HFFc6 (cell line): ENCODE measurements at regions not wholly inside any gene's neighbourhood (a gene's known extent, or its start where the extent isn't known, plus 50 kb on each side); places are given as distances from the start of the nearest gene placed in this dataset.

Source experiments
- DNase-seq: peaks from one replicate; pipeline ENCODE4 v3.0.0-alpha.2; 2018
- H3K27ac Mint-ChIP-seq: 2 replicates; pipeline ENCODE4 v1.8.0; 2020; ENCODE audit warnings: mild to moderate bottlenecking, mixed read lengths
- H3K27me3 Mint-ChIP-seq: 2 replicates; pipeline ENCODE4 v1.8.0; 2021; ENCODE audit warnings: mild to moderate bottlenecking, moderate library complexity, mixed read lengths; ENCODE audit not compliant: insufficient read depth
- H3K36me3 Mint-ChIP-seq: 2 replicates; pipeline ENCODE4 v1.8.0; 2021; ENCODE audit warnings: low read depth, mixed read lengths
- H3K4me1 Mint-ChIP-seq: 2 replicates; pipeline ENCODE4 v1.8.0; 2020; ENCODE audit warnings: low read depth, mixed read lengths
- H3K4me3 Mint-ChIP-seq: 2 replicates; pipeline ENCODE4 v1.8.0; 2020; ENCODE audit warnings: mild to moderate bottlenecking, moderate library complexity, mixed read lengths
- H3K9me3 Mint-ChIP-seq: 2 replicates; pipeline ENCODE4 v1.8.0; 2020; ENCODE audit warnings: mild to moderate bottlenecking, mixed read lengths
- TF ChIP-seq, protein P1 (sequence below): fragments of 200-600 bp; sonication (generic); IDR thresholded peaks from 2 replicates; pipeline ENCODE4 v1.5.0; 2021; ENCODE audit warnings: antibody characterized with exemption, mild to moderate bottlenecking

DNA sequence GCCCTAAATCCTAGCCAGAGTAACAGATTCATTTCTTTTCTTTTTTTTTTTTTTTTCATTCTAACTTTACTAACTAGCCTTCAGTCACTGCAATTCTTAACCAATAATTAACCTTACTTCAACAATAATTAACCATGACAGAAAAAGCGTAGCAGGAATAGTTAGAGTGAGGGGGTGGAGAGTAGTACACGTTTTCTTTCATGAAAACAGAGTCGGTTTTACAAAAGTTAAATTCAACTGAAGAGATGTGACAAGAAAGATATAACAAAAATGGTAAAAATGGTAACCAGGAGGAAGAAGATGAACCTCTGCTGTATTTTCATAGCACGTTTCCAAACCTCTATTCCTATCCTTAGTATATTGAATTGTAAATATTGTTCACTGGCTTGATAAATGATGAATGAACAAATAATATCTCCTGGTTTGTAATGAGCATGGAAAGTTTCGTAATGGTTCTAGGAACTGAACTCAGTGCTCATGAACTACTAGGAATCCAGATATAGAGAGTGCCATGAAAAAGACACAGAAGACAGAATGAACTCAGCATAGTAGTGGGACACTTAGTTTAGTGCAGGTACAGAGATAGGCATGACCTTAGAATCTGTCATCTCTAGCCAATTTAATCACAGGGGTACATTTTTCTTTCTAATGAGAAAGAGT lies 116.5 kb upstream of the ANO5 start:
- H3K4me1 Mint-ChIP-seq = no peaks in the 10 kb centered on the region
- H3K27me3 Mint-ChIP-seq = no peaks in the 10 kb centered on the region
- DNase-seq = no peak
- TF ChIP-seq, protein P1, sequence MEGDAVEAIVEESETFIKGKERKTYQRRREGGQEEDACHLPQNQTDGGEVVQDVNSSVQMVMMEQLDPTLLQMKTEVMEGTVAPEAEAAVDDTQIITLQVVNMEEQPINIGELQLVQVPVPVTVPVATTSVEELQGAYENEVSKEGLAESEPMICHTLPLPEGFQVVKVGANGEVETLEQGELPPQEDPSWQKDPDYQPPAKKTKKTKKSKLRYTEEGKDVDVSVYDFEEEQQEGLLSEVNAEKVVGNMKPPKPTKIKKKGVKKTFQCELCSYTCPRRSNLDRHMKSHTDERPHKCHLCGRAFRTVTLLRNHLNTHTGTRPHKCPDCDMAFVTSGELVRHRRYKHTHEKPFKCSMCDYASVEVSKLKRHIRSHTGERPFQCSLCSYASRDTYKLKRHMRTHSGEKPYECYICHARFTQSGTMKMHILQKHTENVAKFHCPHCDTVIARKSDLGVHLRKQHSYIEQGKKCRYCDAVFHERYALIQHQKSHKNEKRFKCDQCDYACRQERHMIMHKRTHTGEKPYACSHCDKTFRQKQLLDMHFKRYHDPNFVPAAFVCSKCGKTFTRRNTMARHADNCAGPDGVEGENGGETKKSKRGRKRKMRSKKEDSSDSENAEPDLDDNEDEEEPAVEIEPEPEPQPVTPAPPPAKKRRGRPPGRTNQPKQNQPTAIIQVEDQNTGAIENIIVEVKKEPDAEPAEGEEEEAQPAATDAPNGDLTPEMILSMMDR = no peak
- H3K9me3 Mint-ChIP-seq = peaks cover 29% of the 10 kb centered on the region
- H3K36me3 Mint-ChIP-seq = no peaks in the 10 kb centered on the region
- no peak overlapping the region for H3K4me3 Mint-ChIP-seq
- no peak overlapping the region for H3K27ac Mint-ChIP-seq

DNA sequence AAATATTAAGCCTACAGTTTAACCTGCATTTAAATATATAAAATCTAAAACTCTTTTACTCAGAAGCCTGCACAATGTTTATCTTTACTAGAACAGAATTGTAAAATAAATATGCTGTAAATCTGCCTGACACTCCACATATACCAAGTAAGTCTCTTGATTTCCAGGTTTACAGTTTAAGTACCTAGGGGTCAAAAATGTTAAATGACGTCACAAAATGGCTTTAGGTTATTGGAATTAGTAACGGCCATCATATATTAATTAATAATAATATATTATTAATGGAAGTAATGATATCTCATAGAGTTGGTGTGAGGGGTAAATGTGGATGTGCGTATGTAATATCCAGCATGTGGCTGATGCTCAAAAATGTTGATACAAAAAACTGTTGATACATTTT lies 114.8 kb upstream of the ANO5 start:
- no peak overlapping the region for H3K4me3 Mint-ChIP-seq
- TF ChIP-seq, protein P1 = no peak
- no peaks in the 10 kb centered on the region for H3K27me3 Mint-ChIP-seq
- H3K36me3 Mint-ChIP-seq = no peaks in the 10 kb centered on the region
- no peak for DNase-seq
- H3K27ac Mint-ChIP-seq = no peak overlapping the region
- H3K9me3 Mint-ChIP-seq = peaks cover 26% of the 10 kb centered on the region
- no peaks in the 10 kb centered on the region for H3K4me1 Mint-ChIP-seq

DNA sequence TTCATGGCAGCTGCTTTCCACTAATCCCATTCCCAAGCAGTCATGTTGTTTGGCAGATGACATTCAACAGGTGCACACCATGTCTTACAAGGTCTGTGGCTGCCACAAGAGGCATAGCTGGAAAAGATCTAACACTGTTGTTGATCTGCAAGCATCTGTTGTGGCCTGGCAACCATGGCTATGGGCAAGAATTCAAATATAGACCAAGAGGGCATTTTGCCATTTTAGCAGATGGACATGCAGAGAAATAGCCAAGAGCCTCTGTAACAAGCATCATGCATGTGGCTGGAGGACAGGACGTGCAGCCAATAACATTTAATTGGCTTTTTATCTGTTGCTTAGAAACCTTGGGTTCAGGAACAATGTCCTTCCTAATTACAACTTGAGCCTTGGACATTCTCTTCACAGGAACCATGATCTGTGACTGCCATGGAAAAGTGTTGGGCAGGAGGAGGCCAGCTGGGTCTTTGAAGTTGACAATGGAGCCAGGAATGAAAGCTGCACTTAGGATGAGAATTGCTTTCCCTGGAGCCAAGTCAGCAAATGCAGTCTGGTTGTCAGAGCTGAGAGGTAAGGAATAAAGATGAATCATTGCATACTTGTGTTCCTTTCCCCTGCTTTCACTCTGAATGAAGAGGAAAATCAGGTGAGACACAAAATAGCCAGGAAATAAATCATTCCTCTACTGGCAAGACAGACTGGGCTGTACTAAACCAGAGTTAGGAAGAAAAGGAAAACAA lies 113.6 kb upstream of the ANO5 start:
- Mint-ChIP-seq H3K4me1 (no peaks in the 10 kb centered on the region), H3K27ac (no peak overlapping the region), H3K36me3 (no peaks in the 10 kb centered on the region), H3K4me3 (no peak overlapping the region), H3K9me3 (peaks cover 17% of the 10 kb centered on the region), H3K27me3 (no peaks in the 10 kb centered on the region)
- no peak for DNase-seq
- TF ChIP-seq, protein P1 = no peak

DNA sequence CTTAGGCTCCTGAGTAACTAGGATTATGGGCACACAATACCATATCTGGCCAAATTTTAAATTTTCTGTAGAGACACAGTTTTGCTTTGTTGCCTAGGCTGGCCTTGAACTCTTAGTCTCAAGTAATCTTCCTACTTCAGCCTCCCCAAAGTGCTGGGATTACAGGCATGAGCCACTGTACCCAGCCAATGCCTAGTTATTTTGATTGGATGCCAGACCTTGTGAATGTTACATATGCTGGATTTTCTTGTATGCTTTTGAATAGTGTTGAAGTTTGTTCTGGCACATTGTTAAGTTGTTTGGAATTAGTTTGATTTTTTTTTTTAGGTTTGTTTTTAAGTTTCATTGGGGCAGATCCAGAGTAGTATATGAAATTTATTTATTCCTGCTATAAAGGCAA lies 110.7 kb upstream of the ANO5 start:
- H3K27me3 Mint-ChIP-seq = no peaks in the 10 kb centered on the region
- no peak for DNase-seq
- H3K9me3 Mint-ChIP-seq = peaks cover 16% of the 10 kb centered on the region
- H3K4me3 Mint-ChIP-seq = no peak overlapping the region
- TF ChIP-seq, protein P1 = no peak
- H3K27ac Mint-ChIP-seq = no peak overlapping the region
- H3K4me1 Mint-ChIP-seq = no peaks in the 10 kb centered on the region
- no peaks in the 10 kb centered on the region for H3K36me3 Mint-ChIP-seq

DNA sequence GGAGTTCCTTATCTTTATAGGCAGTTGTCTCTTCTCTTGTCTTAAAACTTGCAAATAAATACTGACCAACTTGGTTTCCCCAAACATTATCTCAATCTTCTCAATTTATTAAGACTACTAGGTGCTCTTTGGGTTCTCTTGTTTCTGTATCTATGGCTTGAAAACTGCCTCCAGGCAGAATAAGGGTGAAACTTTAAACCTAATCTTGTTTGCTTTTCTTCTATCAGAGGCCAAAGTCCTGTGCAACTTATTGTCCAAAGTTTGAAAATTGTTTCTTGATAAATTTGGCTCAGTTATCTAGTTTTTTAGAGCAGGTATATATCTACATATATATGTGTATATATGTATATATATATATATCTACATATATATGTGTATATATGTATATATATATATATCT lies 110.1 kb upstream of the ANO5 start:
- Mint-ChIP-seq H3K9me3 (peaks cover 18% of the 10 kb centered on the region), H3K4me1 (no peaks in the 10 kb centered on the region), H3K36me3 (no peaks in the 10 kb centered on the region), H3K27me3 (no peaks in the 10 kb centered on the region), H3K4me3 (no peak overlapping the region), H3K27ac (no peak overlapping the region)
- TF ChIP-seq, protein P1 = no peak
- no peak for DNase-seq
